ENCODE measurements at regions not wholly inside any gene's neighbourhood (a gene's known extent, or its start where the extent isn't known, plus 50 kb on each side); places are given as distances from the start of the nearest gene placed in this dataset.

DNA sequence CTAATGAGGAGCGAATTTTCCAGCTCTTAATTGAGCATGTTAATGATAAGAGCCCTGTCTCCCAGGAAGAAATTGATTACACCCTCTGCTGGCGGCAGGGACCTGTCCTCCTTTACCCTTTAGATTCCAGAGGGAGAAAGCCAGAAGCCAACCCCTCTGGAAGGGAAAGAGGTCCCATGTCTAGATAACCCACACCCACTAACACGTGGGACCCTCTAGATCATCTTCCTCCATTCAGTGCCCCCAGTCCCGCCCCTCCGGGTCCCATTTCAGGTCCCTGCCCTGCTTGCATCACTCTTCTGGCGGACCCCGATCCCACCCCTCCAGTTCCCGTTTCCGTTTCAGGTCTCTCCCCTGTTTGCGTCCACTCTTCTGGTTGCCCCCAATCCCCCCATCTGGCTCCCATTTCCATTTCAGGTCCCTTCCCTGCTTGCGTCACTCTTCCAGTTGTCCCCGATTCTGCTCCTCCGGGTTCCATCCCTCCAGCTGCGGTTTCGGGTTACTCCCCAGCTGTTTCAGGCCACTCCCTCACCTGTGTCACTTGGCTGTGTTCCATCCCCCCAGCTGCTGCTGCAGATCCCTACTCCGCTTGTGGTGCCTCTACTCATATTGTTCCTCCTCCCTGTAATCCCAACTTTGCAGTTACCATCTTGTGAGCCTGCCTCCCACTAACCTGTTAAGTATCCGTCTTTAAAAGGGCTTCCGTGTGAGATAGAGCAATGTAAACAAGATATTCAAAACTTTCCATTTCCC is 202.4 kb downstream of the SH2D4B start:
- TF ChIP-seq FOXM1 (IDR thresholded peaks at IDR 0.05; ENCODE audit: low read depth) (no peak), ELF1 (IDR thresholded peaks at IDR 0.05) (no peak)
